MG63 (cell line): ENCODE measurements at regions not wholly inside any gene's neighbourhood (a gene's known extent, or its start where the extent isn't known, plus 50 kb on each side); places are given as distances from the start of the nearest gene placed in this dataset.
"Not testable (repeated sequence)": the region's sequence is repeated elsewhere in the genome, so short reads cannot be mapped to it uniquely, and the experiment has no call there.

Experiments used
- DNase-seq: peaks from one replicate; pipeline ENCODE4 v3.0.0-alpha.2; 2020
- H3K27me3 ChIP-seq: fragments of 250-450 bp; sonication (Bioruptor Pico); 2 replicates; pipeline ENCODE4 v1.5.1; 2020; ENCODE audit warnings: mild to moderate bottlenecking, moderate library complexity
- H3K36me3 ChIP-seq: fragments of 250-450 bp; sonication (Bioruptor Pico); 2 replicates; pipeline ENCODE4 v1.5.1; 2020; ENCODE audit warnings: mild to moderate bottlenecking, moderate library complexity
- H3K4me3 ChIP-seq: fragments of 250-450 bp; sonication (Bioruptor Pico); 2 replicates; pipeline ENCODE4 v1.5.1; 2020; ENCODE audit warnings: mild to moderate bottlenecking, moderate library complexity
- H3K9me3 ChIP-seq: fragments of 250-450 bp; sonication (Bioruptor Pico); 2 replicates; pipeline ENCODE4 v1.5.1; 2020; ENCODE audit warnings: mild to moderate bottlenecking, moderate library complexity

GRCh38 chr3:156041216-156041841, 79.0 kb upstream of the KCNAB1 start:
- not testable (repeated sequence) for DNase-seq, H3K36me3 ChIP-seq

GRCh38 chr3:156041856-156042255, 78.5 kb upstream of the KCNAB1 start:
- not testable (repeated sequence) for H3K4me3 ChIP-seq, H3K9me3 ChIP-seq, H3K27me3 ChIP-seq, DNase-seq, H3K36me3 ChIP-seq

More at GRCh38 chr3:156041216-156041841, 79.0 kb upstream of the KCNAB1 start:
- not testable (repeated sequence) for H3K4me3 ChIP-seq, H3K27me3 ChIP-seq, H3K9me3 ChIP-seq

- DNase-seq: peak; percentile 48
- not testable (repeated sequence) for H3K36me3 ChIP-seq, H3K4me3 ChIP-seq
Measured at GRCh38 chr3:156043832-156044633, 76.3 kb upstream of the KCNAB1 start.

GRCh38 chr3:156044634-156044975, 75.8 kb upstream of the KCNAB1 start:
- Histone ChIP-seq H3K36me3 (no peaks in the 10 kb centered on the region), H3K4me3 (no peak overlapping the region), H3K9me3 (no peaks in the 10 kb centered on the region), H3K27me3 (no peaks in the 10 kb centered on the region)
- DNase-seq: no peak

More at GRCh38 chr3:156043832-156044633, 76.3 kb upstream of the KCNAB1 start:
- H3K9me3 ChIP-seq, H3K27me3 ChIP-seq: not testable (repeated sequence)

GRCh38 chr3:156048483-156048882, 71.9 kb upstream of the KCNAB1 start:
- DNase-seq, H3K9me3 ChIP-seq, H3K4me3 ChIP-seq, H3K36me3 ChIP-seq, H3K27me3 ChIP-seq: not testable (repeated sequence)

GRCh38 chr3:156050918-156051317, 69.5 kb upstream of the KCNAB1 start:
- H3K9me3 ChIP-seq: peaks cover 2% of the 10 kb centered on the region; the same call in 1 of the 2 replicates
- no peak for DNase-seq
- H3K36me3 ChIP-seq: no peaks in the 10 kb centered on the region
- H3K4me3 ChIP-seq: no peak overlapping the region
- H3K27me3 ChIP-seq: no peaks in the 10 kb centered on the region

- Histone ChIP-seq H3K4me3 (no peak overlapping the region), H3K36me3 (no peaks in the 10 kb centered on the region), H3K9me3 (peaks cover 2% of the 10 kb centered on the region; the same call in 1 of the 2 replicates), H3K27me3 (no peaks in the 10 kb centered on the region)
- no peak for DNase-seq
Measured at GRCh38 chr3:156051651-156052050, 68.7 kb upstream of the KCNAB1 start.

GRCh38 chr3:156052115-156052514, 68.3 kb upstream of the KCNAB1 start:
- H3K9me3 ChIP-seq: peaks cover 2% of the 10 kb centered on the region; the same call in 1 of the 2 replicates
- H3K36me3 ChIP-seq: no peaks in the 10 kb centered on the region
- no peak overlapping the region for H3K4me3 ChIP-seq
- DNase-seq: no peak
- no peaks in the 10 kb centered on the region for H3K27me3 ChIP-seq

GRCh38 chr3:156059950-156060501, 60.4 kb upstream of the KCNAB1 start:
- DNase-seq: no peak
- H3K27me3 ChIP-seq: no peaks in the 10 kb centered on the region

GRCh38 chr3:156068151-156068550, 52.2 kb upstream of the KCNAB1 start:
- H3K27me3 ChIP-seq, H3K9me3 ChIP-seq, DNase-seq, H3K4me3 ChIP-seq, H3K36me3 ChIP-seq: not testable (repeated sequence)

More at GRCh38 chr3:156059950-156060501, 60.4 kb upstream of the KCNAB1 start:
- Histone ChIP-seq H3K36me3 (no peaks in the 10 kb centered on the region), H3K4me3 (no peak overlapping the region), H3K9me3 (no peaks in the 10 kb centered on the region)

- DNase-seq: no peak
Measured at GRCh38 chr3:156070028-156070427, 50.4 kb upstream of the KCNAB1 start.

More at GRCh38 chr3:156070028-156070427, 50.4 kb upstream of the KCNAB1 start:
- no peak overlapping the region for H3K4me3 ChIP-seq
- no peaks in the 10 kb centered on the region for H3K36me3 ChIP-seq
- H3K27me3 ChIP-seq: no peaks in the 10 kb centered on the region
- no peaks in the 10 kb centered on the region for H3K9me3 ChIP-seq
